ENCODE measurements at regions not wholly inside any gene's neighbourhood (a gene's known extent, or its start where the extent isn't known, plus 50 kb on each side); places are given as distances from the start of the nearest gene placed in this dataset.

DNA sequence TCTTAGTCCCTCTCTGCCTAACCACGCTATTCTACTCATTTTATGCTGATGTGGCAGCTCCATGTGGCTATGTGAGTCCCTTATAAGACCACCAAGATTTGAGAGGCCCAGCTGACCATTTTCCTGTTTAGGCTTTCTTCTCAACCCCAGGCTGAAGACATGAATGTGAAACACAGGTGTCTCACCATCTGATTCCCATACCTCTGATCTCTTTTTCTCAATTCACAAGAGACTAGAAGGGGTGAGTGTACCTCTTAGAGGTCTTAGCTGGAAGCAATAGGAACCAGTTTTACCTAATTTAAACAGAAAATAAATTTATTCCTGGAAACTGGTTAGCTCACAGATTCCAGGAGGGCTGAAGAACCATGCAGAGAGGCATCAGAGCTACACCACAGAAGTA lies 276.5 kb upstream of the FMR1 start:
- TF ChIP-seq RCOR1 (IDR thresholded peaks at IDR 0.05; ENCODE audit: insufficient replicate concordance, low read length) (no peak), RFX5 (IDR thresholded peaks at IDR 0.05; ENCODE audit: low read depth, low read length) (no peak), NFE2L2 (IDR thresholded peaks at IDR 0.05; ENCODE audit: low read depth, low read length) (no peak)
- Histone ChIP-seq H2BK20ac (ENCODE audit: low read depth, low read length) (no peak overlapping the region), H3K18ac (ENCODE audit: low read depth, low read length) (no peak overlapping the region), H2AK5ac (ENCODE audit: low read depth, low read length) (no peak overlapping the region), H3K36me3 (ENCODE audit: control insufficient read depth, insufficient read depth, low read length) (no peaks in the 10 kb centered on the region), H3K4ac (ENCODE audit: low read depth, low read length) (no peak overlapping the region), H3K9me3 (ENCODE audit: control insufficient read depth, insufficient read depth, low read length) (peaks cover 2% of the 10 kb centered on the region; the same call in 1 of the 2 replicates), H3K9ac (ENCODE audit: low read depth, low read length) (no peak overlapping the region), H2BK120ac (ENCODE audit: low read depth, low read length) (no peak overlapping the region), H2BK15ac (ENCODE audit: low read depth, low read length) (no peak overlapping the region), H3K27me3 (ENCODE audit: control insufficient read depth, insufficient read depth, low read length) (no peaks in the 10 kb centered on the region), H3K4me3 (ENCODE audit: insufficient read depth, low read depth, low read length) (no peak overlapping the region), H2BK5ac (ENCODE audit: low read depth, low read length, poor library complexity, severe bottlenecking) (no peak overlapping the region), H3K14ac (replicated peaks; ENCODE audit: low read depth, low read length) (no peak overlapping the region), H2AFZ (replicated peaks; ENCODE audit: low read length, poor library complexity) (no peak overlapping the region), H3K23ac (ENCODE audit: low read depth, low read length) (no peak overlapping the region), H2AK9ac (replicated peaks; ENCODE audit: low read depth, low read length, poor library complexity) (no peak overlapping the region), H3K79me1 (ENCODE audit: low read depth in 1 of 2, low read length in 2 of 2) (no peaks in the 10 kb centered on the region), H3K27ac (ENCODE audit: insufficient read depth, low read length) (no peak overlapping the region), H4K5ac (ENCODE audit: low read depth, low read length) (no peak overlapping the region), H4K8ac (ENCODE audit: low read depth in 2 of 2, low read length in 2 of 2) (no peak overlapping the region), H3K4me2 (ENCODE audit: low read depth, low read length) (no peak overlapping the region), H4K20me1 (ENCODE audit: insufficient read depth, low read length) (no peaks in the 10 kb centered on the region), H3K9me1 (ENCODE audit: insufficient read depth, low read length) (no peaks in the 10 kb centered on the region), H3K4me1 (ENCODE audit: control insufficient read depth, insufficient read depth, low read length) (no peaks in the 10 kb centered on the region), H3K56ac (ENCODE audit: extremely low read depth, insufficient read depth, low read length) (no peak overlapping the region), H4K91ac (ENCODE audit: insufficient read depth, low read depth, low read length) (no peak overlapping the region)
- intact Hi-C loops (cut with micrococcal nuclease) (no loop called here), in situ Hi-C loops (cut with MboI; ENCODE audit: low sequenced_read_pairs) (no loop called here), dilution Hi-C loops (cut with HindIII; ENCODE audit: low sequenced_read_pairs, unreplicated experiment) (no loop called here)
- BruUV-seq (replicated peaks) = no TSS peak
- ATAC-seq (ENCODE audit: low read depth) (no peak), DNase-seq (no peak)
- no CpG with 5 or more reads among the region's 1 CpG for WGBS, 2 experiments (ENCODE audit: extremely low coverage in 2 of 2, insufficient read length in 1 of 2)
- ChIA-PET CTCF (no interaction called here), POLR2A (ENCODE audit: unreplicated experiment) (no interaction called here)

Measured in IMR-90 (cell line).